ENCODE measurements at regions not wholly inside any gene's neighbourhood (a gene's known extent, or its start where the extent isn't known, plus 50 kb on each side); places are given as distances from the start of the nearest gene placed in this dataset.

DNA sequence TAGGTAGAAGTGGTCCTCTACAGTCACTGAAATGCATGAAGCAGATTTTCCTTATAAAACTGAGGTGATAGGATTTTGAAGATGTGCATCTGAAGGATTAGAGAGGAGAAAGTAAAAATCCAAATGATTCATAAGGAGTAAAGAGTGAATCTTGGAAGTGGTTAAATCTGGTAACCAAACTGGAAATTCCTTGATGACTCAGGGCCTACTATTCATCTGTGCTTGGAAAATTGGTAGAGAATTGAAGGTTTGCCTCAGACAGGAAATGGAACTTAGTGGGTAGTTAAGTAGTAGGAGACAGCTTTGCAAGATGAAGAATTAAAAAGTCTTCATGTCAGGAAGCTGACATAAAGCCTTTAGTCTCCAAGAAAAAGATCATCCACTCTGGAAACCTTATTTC, 368.9 kb upstream of the CTSO start:
- Histone ChIP-seq H4K20me1 (ENCODE audit: insufficient read depth, low read length) (no peaks in the 10 kb centered on the region), H3K79me2 (ENCODE audit: insufficient read depth, low read length) (no peaks in the 10 kb centered on the region), H3K27ac (ENCODE audit: low read length) (no peak overlapping the region), H3K27me3 (ENCODE audit: insufficient read depth, low read length, poor library complexity) (no peaks in the 10 kb centered on the region), H3K36me3 (ENCODE audit: insufficient read depth, low read length) (no peaks in the 10 kb centered on the region), H3K9ac (ENCODE audit: low read depth, low read length) (no peak overlapping the region), H3K4me3 (ENCODE audit: low read depth in 1 of 2, low read length in 2 of 2) (no peak overlapping the region), H3K9me3 (ENCODE audit: insufficient read depth, low read length, severe bottlenecking) (no peaks in the 10 kb centered on the region), H2AFZ (ENCODE audit: low read depth, low read length) (no peak overlapping the region), H3K4me1 (ENCODE audit: insufficient read depth, low read length) (no peaks in the 10 kb centered on the region), H3K4me2 (ENCODE audit: insufficient read depth, low read length) (no peak overlapping the region)
- DNase-seq (no peak), ATAC-seq (ENCODE audit: insufficient read depth, low read depth) (no peak)
- TF ChIP-seq, protein P1, sequence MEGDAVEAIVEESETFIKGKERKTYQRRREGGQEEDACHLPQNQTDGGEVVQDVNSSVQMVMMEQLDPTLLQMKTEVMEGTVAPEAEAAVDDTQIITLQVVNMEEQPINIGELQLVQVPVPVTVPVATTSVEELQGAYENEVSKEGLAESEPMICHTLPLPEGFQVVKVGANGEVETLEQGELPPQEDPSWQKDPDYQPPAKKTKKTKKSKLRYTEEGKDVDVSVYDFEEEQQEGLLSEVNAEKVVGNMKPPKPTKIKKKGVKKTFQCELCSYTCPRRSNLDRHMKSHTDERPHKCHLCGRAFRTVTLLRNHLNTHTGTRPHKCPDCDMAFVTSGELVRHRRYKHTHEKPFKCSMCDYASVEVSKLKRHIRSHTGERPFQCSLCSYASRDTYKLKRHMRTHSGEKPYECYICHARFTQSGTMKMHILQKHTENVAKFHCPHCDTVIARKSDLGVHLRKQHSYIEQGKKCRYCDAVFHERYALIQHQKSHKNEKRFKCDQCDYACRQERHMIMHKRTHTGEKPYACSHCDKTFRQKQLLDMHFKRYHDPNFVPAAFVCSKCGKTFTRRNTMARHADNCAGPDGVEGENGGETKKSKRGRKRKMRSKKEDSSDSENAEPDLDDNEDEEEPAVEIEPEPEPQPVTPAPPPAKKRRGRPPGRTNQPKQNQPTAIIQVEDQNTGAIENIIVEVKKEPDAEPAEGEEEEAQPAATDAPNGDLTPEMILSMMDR (IDR thresholded peaks at IDR 0.05; ENCODE audit: borderline replicate concordance, extremely low read depth, low read length, poor library complexity, severe bottlenecking): no peak
- no peak for TF ChIP-seq EZH2 (IDR thresholded peaks at IDR 0.05; ENCODE audit: borderline replicate concordance, low read depth, low read length, severe bottlenecking)

DNA sequence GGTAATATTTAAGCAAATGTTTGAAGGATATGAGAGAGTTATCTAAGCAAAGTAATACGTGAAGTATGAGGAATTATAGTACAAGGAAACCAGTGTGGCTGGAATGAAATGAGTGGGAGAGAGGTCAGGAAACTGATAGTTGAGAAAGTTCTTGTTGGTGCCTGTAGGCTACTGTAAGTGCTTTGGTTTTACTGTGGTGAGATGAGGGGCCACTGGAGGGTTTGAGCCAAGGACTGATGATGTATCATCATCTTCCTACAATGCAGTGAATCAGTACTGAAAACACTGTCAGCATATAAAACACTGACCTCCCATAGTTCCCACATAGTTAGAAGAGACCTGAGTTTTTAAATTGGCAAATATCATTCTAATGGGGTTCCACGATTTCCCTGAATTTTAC, 367.5 kb upstream of the CTSO start:
- no peaks in the 10 kb centered on the region for H3K27me3 ChIP-seq (ENCODE audit: insufficient read depth, low read length, poor library complexity)
- no peak overlapping the region for H3K4me2 ChIP-seq (ENCODE audit: insufficient read depth, low read length)
- H3K27ac ChIP-seq (ENCODE audit: low read length): no peak overlapping the region

DNA sequence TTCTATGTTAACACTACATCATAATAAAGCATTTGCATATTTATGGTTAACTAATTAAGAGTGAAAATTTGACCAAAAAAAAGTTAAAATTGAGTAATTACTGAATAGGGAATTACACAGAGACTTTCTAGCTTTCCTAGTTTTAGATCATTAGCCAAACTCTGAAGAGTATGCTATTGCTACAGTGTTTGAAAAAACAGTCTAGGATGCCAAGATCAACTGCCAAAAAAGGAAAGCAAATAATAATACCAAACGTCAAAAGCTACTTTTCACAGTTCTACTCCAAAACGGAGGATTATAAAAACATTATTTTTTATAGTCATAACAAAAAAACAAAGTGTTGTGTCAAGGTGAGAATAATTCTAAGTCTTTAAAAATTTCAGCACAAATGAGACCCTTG, 359.8 kb upstream of the CTSO start:
- no peaks in the 10 kb centered on the region for H3K9me3 ChIP-seq (ENCODE audit: insufficient read depth, low read length, severe bottlenecking)
- H3K79me2 ChIP-seq (ENCODE audit: insufficient read depth, low read length): no peaks in the 10 kb centered on the region
- no peaks in the 10 kb centered on the region for H3K4me1 ChIP-seq (ENCODE audit: insufficient read depth, low read length)
- no peaks in the 10 kb centered on the region for H3K36me3 ChIP-seq (ENCODE audit: insufficient read depth, low read length)
- DNase-seq (no peak), ATAC-seq (ENCODE audit: insufficient read depth, low read depth) (no peak)
- H3K9ac ChIP-seq (ENCODE audit: low read depth, low read length): no peak overlapping the region
- no peaks in the 10 kb centered on the region for H4K20me1 ChIP-seq (ENCODE audit: insufficient read depth, low read length)
- no peak overlapping the region for H3K27ac ChIP-seq (ENCODE audit: low read length)
- H2AFZ ChIP-seq (ENCODE audit: low read depth, low read length): no peak overlapping the region
- TF ChIP-seq, protein P1 (IDR thresholded peaks at IDR 0.05; ENCODE audit: borderline replicate concordance, extremely low read depth, low read length, poor library complexity, severe bottlenecking): no peak
- no peak for TF ChIP-seq EZH2 (IDR thresholded peaks at IDR 0.05; ENCODE audit: borderline replicate concordance, low read depth, low read length, severe bottlenecking)
- no peak overlapping the region for H3K4me3 ChIP-seq (ENCODE audit: low read depth in 1 of 2, low read length in 2 of 2)
- H3K4me2 ChIP-seq (ENCODE audit: insufficient read depth, low read length): no peak overlapping the region
- H3K27me3 ChIP-seq (ENCODE audit: insufficient read depth, low read length, poor library complexity): no peaks in the 10 kb centered on the region

More for the DNA sequence above, 367.5 kb upstream of the CTSO start:
- Histone ChIP-seq H2AFZ (ENCODE audit: low read depth, low read length) (no peak overlapping the region), H3K4me3 (ENCODE audit: low read depth in 1 of 2, low read length in 2 of 2) (no peak overlapping the region), H3K4me1 (ENCODE audit: insufficient read depth, low read length) (no peaks in the 10 kb centered on the region), H3K9me3 (ENCODE audit: insufficient read depth, low read length, severe bottlenecking) (no peaks in the 10 kb centered on the region), H3K36me3 (ENCODE audit: insufficient read depth, low read length) (no peaks in the 10 kb centered on the region), H3K79me2 (ENCODE audit: insufficient read depth, low read length) (no peaks in the 10 kb centered on the region), H4K20me1 (ENCODE audit: insufficient read depth, low read length) (no peaks in the 10 kb centered on the region), H3K9ac (ENCODE audit: low read depth, low read length) (no peak overlapping the region)
- ATAC-seq (ENCODE audit: insufficient read depth, low read depth) (no peak), DNase-seq (no peak)
- TF ChIP-seq, protein P1 (IDR thresholded peaks at IDR 0.05; ENCODE audit: borderline replicate concordance, extremely low read depth, low read length, poor library complexity, severe bottlenecking): no peak
- no peak for TF ChIP-seq EZH2 (IDR thresholded peaks at IDR 0.05; ENCODE audit: borderline replicate concordance, low read depth, low read length, severe bottlenecking)
